B cell (primary cell): ENCODE measurements at regions not wholly inside any gene's neighbourhood (a gene's known extent, or its start where the extent isn't known, plus 50 kb on each side); places are given as distances from the start of the nearest gene placed in this dataset.

ENCODE experiments used
- CTCF ChIP-seq: fragments of 200-600 bp; IDR thresholded peaks from one replicate; pipeline ENCODE4 v1.8.0; 2022; ENCODE audit warnings: antibody characterized with exemption, mild to moderate bottlenecking
- EZH2 ChIP-seq: IDR thresholded peaks from 2 replicates; pipeline ENCODE4 v1.6.1; 2012; ENCODE audit warnings: borderline replicate concordance, low read depth, mild to moderate bottlenecking, moderate library complexity, low read length; ENCODE audit not compliant: insufficient read depth, poor library complexity, severe bottlenecking

- TF ChIP-seq CTCF (no peak), EZH2 (no peak)
These were observed 84.7 kb upstream of the FLRT2 start for GRCh38 chr14:85445151-85445795.
